NCI-H510A treated with DMSO at 0.1 percent for 48 hours (cell line): ENCODE measurements at regions not wholly inside any gene's neighbourhood (a gene's known extent, or its start where the extent isn't known, plus 50 kb on each side); places are given as distances from the start of the nearest gene placed in this dataset.

Experiments
- DNase-seq: peaks from one replicate; lab custom pipeline; 2025; lab: John Stamatoyannopoulos, UW

GRCh38 chr7:25923741-25924460 is 228.1 kb upstream of the NFE2L3 start:
- DNase-seq, result no peak

GRCh38 chr7:25926009-25926408 is 226.0 kb upstream of the NFE2L3 start:
- no peak for DNase-seq

GRCh38 chr7:25926451-25926850 is 225.5 kb upstream of the NFE2L3 start:
- DNase-seq, result no peak

- DNase-seq, result no peak
These were observed 224.9 kb upstream of the NFE2L3 start for GRCh38 chr7:25926891-25927625.

GRCh38 chr7:25927626-25927978 is 224.4 kb upstream of the NFE2L3 start:
- DNase-seq, result no peak

GRCh38 chr7:25928549-25929330 is 223.3 kb upstream of the NFE2L3 start:
- no peak for DNase-seq

- no peak for DNase-seq
These were observed 222.6 kb upstream of the NFE2L3 start for GRCh38 chr7:25929448-25929847.

GRCh38 chr7:25930492-25931048 is 221.4 kb upstream of the NFE2L3 start:
- no peak for DNase-seq

- DNase-seq, result no peak
These were observed 220.8 kb upstream of the NFE2L3 start for GRCh38 chr7:25931156-25931555.

- DNase-seq, result no peak
These were observed 218.1 kb upstream of the NFE2L3 start for GRCh38 chr7:25933921-25934320.

- peak; percentile 67 for DNase-seq
These were observed 211.7 kb upstream of the NFE2L3 start for GRCh38 chr7:25940086-25940906.

- DNase-seq, result no peak
These were observed 207.1 kb upstream of the NFE2L3 start for GRCh38 chr7:25944777-25945515.

- DNase-seq, result no peak
These were observed 206.4 kb upstream of the NFE2L3 start for GRCh38 chr7:25945608-25946007.

GRCh38 chr7:25946181-25946580 is 205.8 kb upstream of the NFE2L3 start:
- DNase-seq, result no peak

GRCh38 chr7:25947669-25948516 is 204.1 kb upstream of the NFE2L3 start:
- DNase-seq, result no peak

GRCh38 chr7:25949736-25950487 is 202.1 kb upstream of the NFE2L3 start:
- DNase-seq, result no peak

GRCh38 chr7:25950488-25951413 is 201.2 kb upstream of the NFE2L3 start:
- DNase-seq, result peak; percentile 97
